OCI-LY1 (cell line): ENCODE measurements at regions not wholly inside any gene's neighbourhood (a gene's known extent, or its start where the extent isn't known, plus 50 kb on each side); places are given as distances from the start of the nearest gene placed in this dataset.

Experiments used
- CTCF ChIP-seq: fragments of 200-600 bp; sonication (generic), shearing (Covaris generic); IDR thresholded peaks from 2 replicates; pipeline ENCODE4 v1.5.1; 2017; ENCODE audit warnings: mild to moderate bottlenecking, antibody characterized with exemption, low read length, moderate library complexity, mixed read lengths
- EZH2 ChIP-seq: fragments of 200-600 bp; sonication (generic), shearing (Covaris generic); IDR thresholded peaks from 2 replicates; pipeline ENCODE4 v1.8.0; 2017; ENCODE audit warnings: borderline replicate concordance, mixed run types, mild to moderate bottlenecking, antibody characterized with exemption, low read length, moderate library complexity, mixed read lengths

GRCh38 chr6:93745306-93745705 lies 325.9 kb upstream of the EPHA7 start:
- TF ChIP-seq CTCF: no peak
- no peak for TF ChIP-seq EZH2
